Stimulated activated CD4-positive, alpha-beta T cell treated with anti-CD3 and anti-CD28 coated beads, Interleukin-4, amount 100 ng/mL, for 48 hours (primary cell): ENCODE measurements at regions not wholly inside any gene's neighbourhood (a gene's known extent, or its start where the extent isn't known, plus 50 kb on each side); places are given as distances from the start of the nearest gene placed in this dataset.
"Not testable (repeated sequence)": the region's sequence is repeated elsewhere in the genome, so short reads cannot be mapped to it uniquely, and the experiment has no call there.

ENCODE experiments used
- DNase-seq, 2 donors: peaks; one replicate each; pipeline ENCODE4 v3.0.0-alpha.2; 2020; ENCODE audit warnings: low read depth in 2 of 2

DNA sequence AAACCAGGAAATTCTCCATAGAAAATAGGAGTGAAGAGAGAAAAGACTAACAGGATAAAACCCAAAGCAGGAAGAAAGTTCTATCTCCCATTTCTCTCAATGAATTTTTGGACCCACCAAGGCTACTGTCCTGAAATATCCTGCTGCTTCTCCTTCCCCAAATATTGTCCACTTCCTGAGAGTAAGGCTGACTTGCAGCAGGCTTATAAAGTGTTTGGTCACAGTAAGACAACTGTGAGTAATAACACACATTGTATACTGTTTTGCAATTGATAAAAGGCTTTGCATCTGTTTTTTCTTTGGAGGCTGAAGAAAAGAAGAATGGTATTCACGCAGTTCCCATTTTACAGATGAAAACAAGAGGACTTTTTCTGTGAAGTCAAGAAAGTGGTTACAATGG lies 52.8 kb downstream of the FOXD4L6 start:
- not testable (repeated sequence) for DNase-seq

DNA sequence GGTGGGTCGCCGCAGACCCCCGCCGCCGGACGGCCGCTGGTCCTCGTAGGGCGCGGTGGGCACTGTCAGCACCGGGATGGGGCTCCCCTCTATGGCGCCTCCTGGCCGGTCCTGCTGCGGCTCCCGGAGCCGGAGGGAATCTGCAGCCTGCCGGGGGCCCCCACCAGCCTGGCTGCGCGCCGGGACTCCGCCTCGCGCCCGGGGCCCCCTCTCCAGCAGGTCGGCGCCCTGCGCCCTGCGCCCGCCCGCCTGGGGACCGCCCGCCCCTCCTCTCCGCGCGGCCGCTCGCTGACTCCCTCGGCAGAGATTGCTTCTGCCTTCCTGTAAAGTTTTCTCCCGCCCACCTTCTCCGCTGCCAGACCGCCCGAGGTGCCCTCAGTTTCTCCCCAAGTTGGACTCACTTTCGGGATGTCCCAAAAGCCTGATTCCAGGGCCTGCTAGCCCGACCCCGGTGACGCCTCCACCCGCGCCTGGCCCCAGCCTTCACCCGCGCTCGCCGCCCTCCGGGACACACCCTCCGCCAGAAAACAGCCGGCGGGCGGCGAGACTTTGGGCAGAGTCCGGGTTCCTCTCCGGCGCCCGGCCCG lies 54.0 kb downstream of the FOXD4L6 start:
- DNase-seq: not testable (repeated sequence)

DNA sequence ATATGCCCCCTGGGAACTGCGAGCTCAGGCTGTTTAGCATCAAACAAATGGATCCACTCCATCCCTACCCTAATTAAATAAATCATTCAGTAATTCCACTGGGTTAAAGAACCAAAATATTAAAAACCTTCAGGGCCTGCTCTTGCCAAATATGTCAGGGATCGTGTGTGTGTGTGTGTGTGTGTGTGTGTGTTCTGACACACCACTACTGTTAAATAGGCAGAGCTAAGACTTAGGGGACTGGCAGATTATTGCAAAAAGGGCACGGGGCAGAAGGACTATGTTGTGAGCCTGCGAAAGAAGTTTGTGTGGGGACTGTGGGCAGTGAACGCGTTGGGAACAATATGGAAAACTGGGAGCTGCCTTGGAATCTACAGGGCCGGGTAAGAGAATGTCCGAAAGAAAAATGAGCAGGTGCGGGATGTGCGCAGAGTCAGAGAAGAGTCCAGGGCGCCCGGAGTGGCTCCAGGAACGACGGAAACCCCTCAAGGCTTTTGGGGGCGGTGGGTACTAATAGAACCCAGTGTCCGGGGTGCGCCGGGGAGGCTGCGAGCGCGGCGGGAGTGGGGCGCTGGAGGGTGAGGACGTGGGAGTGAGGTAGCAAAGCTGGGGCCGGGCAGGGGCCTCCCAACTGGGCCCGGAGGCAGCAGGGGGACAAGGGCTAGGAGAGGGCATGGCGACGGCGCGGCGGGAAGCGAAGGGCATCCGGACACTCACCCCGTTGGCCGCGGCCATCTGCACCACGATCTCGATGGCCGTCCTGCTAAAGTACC lies 54.8 kb downstream of the FOXD4L6 start:
- not testable (repeated sequence) for DNase-seq

GRCh38 chr9:41064125-41064795 lies 64.2 kb downstream of the FOXD4L6 start:
- DNase-seq: not testable (repeated sequence)

- DNase-seq: not testable (repeated sequence)
Observed at GRCh38 chr9:41063243-41063642, 65.2 kb downstream of the FOXD4L6 start.

DNA sequence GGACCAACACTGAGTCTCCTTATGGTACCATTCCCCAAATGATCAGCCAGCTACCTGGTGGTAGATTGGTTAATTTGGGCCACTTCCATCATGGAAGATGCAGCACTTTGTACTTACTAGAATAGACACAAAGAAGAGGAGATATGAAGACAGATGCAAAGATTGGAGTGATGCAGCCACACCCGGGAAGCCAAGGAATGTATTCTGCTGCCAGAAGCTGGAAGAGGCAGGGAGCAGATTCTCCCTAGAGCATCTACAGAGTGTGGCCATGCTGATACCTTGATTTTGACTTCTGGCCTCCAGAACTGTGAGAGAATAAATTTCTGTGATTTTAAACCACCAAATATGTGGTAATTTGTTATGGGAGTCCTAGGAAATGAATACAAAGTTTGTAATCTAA lies 68.9 kb downstream of the FOXD4L6 start:
- not testable (repeated sequence) for DNase-seq

GRCh38 chr9:41053666-41054363 lies 74.7 kb downstream of the FOXD4L6 start:
- not testable (repeated sequence) for DNase-seq

DNA sequence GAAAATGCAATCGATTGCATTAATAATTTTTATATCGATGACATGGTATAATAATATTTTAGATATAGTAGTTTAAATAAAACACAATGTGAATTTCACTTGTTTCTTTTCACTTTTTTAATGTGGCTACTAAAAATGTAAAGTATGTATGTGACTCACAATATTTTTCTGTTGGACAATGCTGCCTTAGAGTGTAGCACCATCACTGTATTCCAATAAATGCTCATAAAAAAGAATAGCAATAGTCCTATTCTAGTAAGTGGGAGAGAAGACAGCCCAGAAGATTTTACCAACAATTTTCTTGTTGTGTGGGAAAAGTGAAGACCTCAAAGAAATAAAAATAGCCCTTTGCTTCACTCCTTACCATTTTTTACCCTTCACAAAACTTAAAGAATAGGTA lies 79.8 kb downstream of the FOXD4L6 start:
- DNase-seq: not testable (repeated sequence)

- DNase-seq: not testable (repeated sequence)
Observed at GRCh38 chr9:41047792-41048191, 80.7 kb downstream of the FOXD4L6 start.

GRCh38 chr9:41044930-41045329 lies 83.6 kb downstream of the FOXD4L6 start:
- DNase-seq: not testable (repeated sequence)

- not testable (repeated sequence) for DNase-seq
Observed at GRCh38 chr9:41043433-41043832, 85.0 kb downstream of the FOXD4L6 start.

- DNase-seq: not testable (repeated sequence)
Observed at GRCh38 chr9:41042111-41042510, 86.4 kb downstream of the FOXD4L6 start.

DNA sequence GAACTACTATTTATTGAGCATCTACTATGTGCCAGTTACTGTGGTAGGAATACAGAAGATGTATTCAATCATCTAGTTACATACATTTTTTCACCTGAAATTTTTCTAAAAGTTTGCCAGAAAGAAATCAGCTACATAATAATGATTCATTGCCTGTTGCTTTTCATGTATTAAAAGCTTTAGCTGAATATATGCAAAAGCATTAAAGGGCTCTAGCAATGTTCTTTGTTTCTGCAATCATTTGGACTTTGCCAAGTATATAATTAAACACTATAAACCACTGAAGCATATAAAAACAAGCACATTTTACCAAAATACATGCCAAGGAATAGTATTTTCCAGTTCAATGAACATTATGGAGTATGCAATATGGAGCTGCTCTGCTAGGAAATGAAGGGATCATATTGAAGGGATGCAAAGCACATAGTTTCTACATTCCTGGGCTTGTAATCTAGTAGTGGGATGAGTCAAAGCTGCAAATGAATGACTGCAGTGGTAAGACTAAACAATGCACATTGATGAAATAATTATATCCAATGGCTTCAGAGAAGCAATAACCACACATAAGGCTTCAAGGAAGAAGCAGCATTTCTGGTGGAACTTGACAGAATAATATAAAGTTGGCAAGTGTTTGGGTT lies 87.7 kb downstream of the FOXD4L6 start:
- DNase-seq: not testable (repeated sequence)

- DNase-seq: not testable (repeated sequence)
Observed at GRCh38 chr9:41035276-41035675, 93.2 kb downstream of the FOXD4L6 start.

DNA sequence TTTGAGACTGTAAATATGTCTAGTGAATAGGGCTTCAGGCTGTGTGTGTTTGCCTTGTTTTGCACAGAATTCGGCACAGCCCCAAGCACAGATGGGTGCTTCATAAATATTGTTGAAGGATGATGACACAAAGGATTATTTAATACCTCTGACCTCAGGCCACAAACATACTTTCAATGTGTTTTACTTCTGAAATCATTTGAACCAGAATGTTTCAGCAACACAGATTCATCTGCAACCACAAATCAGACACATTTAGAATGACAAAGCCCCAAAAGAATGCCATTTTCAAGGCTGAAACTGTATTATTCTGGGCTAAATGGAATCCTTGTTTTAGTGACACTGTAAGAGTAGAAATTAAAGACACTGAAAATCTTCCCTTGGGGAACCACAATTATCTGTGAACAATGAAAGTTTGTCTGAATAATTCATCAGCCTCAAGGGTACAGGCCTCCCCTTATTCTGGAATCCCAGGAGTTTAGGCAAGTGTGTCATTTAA lies 93.7 kb downstream of the FOXD4L6 start:
- DNase-seq: not testable (repeated sequence)

GRCh38 chr9:41033877-41034276 lies 94.6 kb downstream of the FOXD4L6 start:
- DNase-seq: not testable (repeated sequence)

DNA sequence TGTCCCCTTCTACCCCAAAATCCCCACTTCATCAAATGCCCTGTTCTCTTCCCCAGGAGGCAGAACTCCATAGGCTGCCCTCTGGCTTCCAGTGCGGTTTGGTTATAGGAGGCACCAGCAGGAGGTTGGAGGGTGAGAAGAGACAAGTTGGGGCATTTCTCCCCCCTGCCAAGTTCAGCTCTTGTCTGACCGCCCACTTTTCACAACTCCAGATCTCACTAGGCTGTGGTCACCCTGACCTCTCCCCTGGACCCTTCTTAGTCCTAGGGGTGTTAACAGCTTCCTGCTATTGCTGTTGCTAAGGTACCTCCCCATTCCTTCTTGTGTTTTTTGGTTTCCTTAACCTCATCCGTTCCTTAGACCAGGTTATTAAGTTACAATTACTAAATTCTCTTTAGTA lies 95.1 kb downstream of the FOXD4L6 start:
- DNase-seq: not testable (repeated sequence)

- not testable (repeated sequence) for DNase-seq
Observed at GRCh38 chr9:41026912-41027676, 101.4 kb downstream of the FOXD4L6 start.

DNA sequence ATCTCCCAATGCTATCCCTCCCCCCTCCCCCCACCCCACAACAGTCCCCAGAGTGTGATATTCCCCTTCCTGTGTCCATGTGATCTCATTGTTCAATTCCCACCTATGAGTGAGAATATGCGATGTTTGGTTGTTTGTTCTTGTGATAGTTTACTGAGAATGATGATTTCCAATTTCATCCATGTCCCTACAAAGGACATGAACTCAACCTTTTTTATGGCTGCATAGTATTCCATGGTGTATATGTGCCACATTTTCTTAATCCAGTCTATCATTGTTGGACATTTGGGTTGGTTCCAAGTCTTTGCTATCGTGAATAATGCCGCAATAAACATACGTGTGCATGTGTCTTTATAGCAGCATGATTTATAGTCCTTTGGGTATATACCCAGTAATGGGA lies 106.1 kb downstream of the FOXD4L6 start:
- DNase-seq: not testable (repeated sequence)

GRCh38 chr9:41019858-41020562 lies 108.5 kb downstream of the FOXD4L6 start:
- not testable (repeated sequence) for DNase-seq
